ENCODE measurements at regions not wholly inside any gene's neighbourhood (a gene's known extent, or its start where the extent isn't known, plus 50 kb on each side); places are given as distances from the start of the nearest gene placed in this dataset.
A peak's percentile ranks its signal among the peaks of the same experiment; 100 is the strongest.

- Mint-ChIP-seq H3K27me3 (ENCODE audit: low read depth, poor library complexity) (peaks cover 6% of the 10 kb centered on the region), H3K4me3 (peak overlapping the region; percentile 70), H3K9me3 (peaks cover 7% of the 10 kb centered on the region), H3K36me3 (ENCODE audit: low read depth) (no peaks in the 10 kb centered on the region), H3K4me1 (peaks cover 30% of the 10 kb centered on the region), H3K27ac (peak overlapping the region; percentile 85)
- peak; percentile 45 for DNase-seq
- TF ChIP-seq, protein P1, sequence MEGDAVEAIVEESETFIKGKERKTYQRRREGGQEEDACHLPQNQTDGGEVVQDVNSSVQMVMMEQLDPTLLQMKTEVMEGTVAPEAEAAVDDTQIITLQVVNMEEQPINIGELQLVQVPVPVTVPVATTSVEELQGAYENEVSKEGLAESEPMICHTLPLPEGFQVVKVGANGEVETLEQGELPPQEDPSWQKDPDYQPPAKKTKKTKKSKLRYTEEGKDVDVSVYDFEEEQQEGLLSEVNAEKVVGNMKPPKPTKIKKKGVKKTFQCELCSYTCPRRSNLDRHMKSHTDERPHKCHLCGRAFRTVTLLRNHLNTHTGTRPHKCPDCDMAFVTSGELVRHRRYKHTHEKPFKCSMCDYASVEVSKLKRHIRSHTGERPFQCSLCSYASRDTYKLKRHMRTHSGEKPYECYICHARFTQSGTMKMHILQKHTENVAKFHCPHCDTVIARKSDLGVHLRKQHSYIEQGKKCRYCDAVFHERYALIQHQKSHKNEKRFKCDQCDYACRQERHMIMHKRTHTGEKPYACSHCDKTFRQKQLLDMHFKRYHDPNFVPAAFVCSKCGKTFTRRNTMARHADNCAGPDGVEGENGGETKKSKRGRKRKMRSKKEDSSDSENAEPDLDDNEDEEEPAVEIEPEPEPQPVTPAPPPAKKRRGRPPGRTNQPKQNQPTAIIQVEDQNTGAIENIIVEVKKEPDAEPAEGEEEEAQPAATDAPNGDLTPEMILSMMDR (IDR thresholded peaks at IDR 0.05): no peak
Measured at GRCh38 chr15:97728791-97729190, 231.7 kb upstream of the ARRDC4 start.

- DNase-seq: peak; percentile 18
- Mint-ChIP-seq H3K9me3 (peaks cover 3% of the 10 kb centered on the region), H3K27ac (peak overlapping the region; percentile 85), H3K4me1 (peaks cover 30% of the 10 kb centered on the region), H3K4me3 (peak overlapping the region; percentile 70), H3K27me3 (ENCODE audit: low read depth, poor library complexity) (peaks cover 6% of the 10 kb centered on the region), H3K36me3 (ENCODE audit: low read depth) (no peaks in the 10 kb centered on the region)
- TF ChIP-seq, protein P1 (IDR thresholded peaks at IDR 0.05): no peak
Measured at GRCh38 chr15:97729270-97729669, 231.2 kb upstream of the ARRDC4 start.

DNA sequence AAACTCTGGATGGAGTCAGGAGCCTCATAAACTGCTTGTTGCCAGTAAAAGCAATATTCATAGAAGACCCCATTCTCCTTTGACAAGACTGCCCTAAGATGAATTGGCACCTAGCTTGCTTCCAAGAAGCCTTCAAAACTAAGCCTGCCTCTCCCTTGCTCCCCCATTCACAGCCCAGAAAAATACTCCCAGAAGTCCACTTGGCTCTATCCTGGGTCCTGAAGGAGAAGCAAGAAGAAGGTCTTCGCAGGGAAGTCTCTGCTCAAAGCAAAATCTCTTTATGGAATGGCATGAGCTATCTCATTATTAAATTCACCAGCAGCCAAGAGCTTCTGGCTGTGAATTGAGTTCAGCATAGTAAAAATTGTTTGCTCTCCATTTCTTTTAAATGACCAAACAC, 230.2 kb upstream of the ARRDC4 start:
- TF ChIP-seq, protein P1 (IDR thresholded peaks at IDR 0.05): no peak
- DNase-seq: no peak
- peaks cover 30% of the 10 kb centered on the region for H3K4me1 Mint-ChIP-seq
- no peak overlapping the region for H3K4me3 Mint-ChIP-seq
- H3K9me3 Mint-ChIP-seq: no peaks in the 10 kb centered on the region
- no peak overlapping the region for H3K27ac Mint-ChIP-seq
- H3K36me3 Mint-ChIP-seq (ENCODE audit: low read depth): no peaks in the 10 kb centered on the region
- peaks cover 6% of the 10 kb centered on the region for H3K27me3 Mint-ChIP-seq (ENCODE audit: low read depth, poor library complexity)

GRCh38 chr15:97731859-97732258, 228.6 kb upstream of the ARRDC4 start:
- H3K27ac Mint-ChIP-seq: no peak overlapping the region
- H3K4me3 Mint-ChIP-seq: no peak overlapping the region

GRCh38 chr15:97733373-97733772, 227.1 kb upstream of the ARRDC4 start:
- Mint-ChIP-seq H3K36me3 (ENCODE audit: low read depth) (no peaks in the 10 kb centered on the region), H3K27me3 (ENCODE audit: low read depth, poor library complexity) (peaks cover 6% of the 10 kb centered on the region), H3K9me3 (no peaks in the 10 kb centered on the region), H3K27ac (no peak overlapping the region), H3K4me3 (no peak overlapping the region), H3K4me1 (peaks cover 21% of the 10 kb centered on the region)
- TF ChIP-seq, protein P1 (IDR thresholded peaks at IDR 0.05): no peak
- no peak for DNase-seq

More at GRCh38 chr15:97731859-97732258, 228.6 kb upstream of the ARRDC4 start:
- Mint-ChIP-seq H3K27me3 (ENCODE audit: low read depth, poor library complexity) (peaks cover 6% of the 10 kb centered on the region), H3K36me3 (ENCODE audit: low read depth) (no peaks in the 10 kb centered on the region), H3K9me3 (no peaks in the 10 kb centered on the region), H3K4me1 (peaks cover 30% of the 10 kb centered on the region)
- TF ChIP-seq, protein P1 (IDR thresholded peaks at IDR 0.05): no peak
- no peak for DNase-seq

GRCh38 chr15:97736748-97737147, 223.8 kb upstream of the ARRDC4 start:
- DNase-seq: no peak
- no peaks in the 10 kb centered on the region for H3K9me3 Mint-ChIP-seq
- H3K4me1 Mint-ChIP-seq: no peaks in the 10 kb centered on the region
- TF ChIP-seq, protein P1 (IDR thresholded peaks at IDR 0.05): no peak
- H3K27me3 Mint-ChIP-seq (ENCODE audit: low read depth, poor library complexity): peaks cover 8% of the 10 kb centered on the region
- H3K36me3 Mint-ChIP-seq (ENCODE audit: low read depth): no peaks in the 10 kb centered on the region
- no peak overlapping the region for H3K4me3 Mint-ChIP-seq
- no peak overlapping the region for H3K27ac Mint-ChIP-seq
